Liver (tissue), 8 donors: ENCODE measurements at regions not wholly inside any gene's neighbourhood (a gene's known extent, or its start where the extent isn't known, plus 50 kb on each side); places are given as distances from the start of the nearest gene placed in this dataset.

ENCODE experiments used
- DNase-seq: peaks from one replicate; pipeline ENCODE4 v3.0.0-alpha.2; 2017; ENCODE audit warnings: low spot score
- H3K27ac ChIP-seq, 2 donors: one replicate each; pipeline ENCODE4 v1.7.0; 2013; ENCODE audit warnings: inconsistent platforms in 2 of 2, low read length in 2 of 2, control low read depth in 1 of 2, low read depth in 1 of 2, mild to moderate bottlenecking in 1 of 2
- H3K27me3 ChIP-seq, 4 donors: one replicate each; pipeline versions ENCODE4 v1.6.1 to v1.7.0; 2013; ENCODE audit warnings: low read length in 3 of 4, inconsistent platforms in 1 of 4, mild to moderate bottlenecking in 1 of 4, moderate library complexity in 1 of 4; ENCODE audit not compliant: control insufficient read depth in 4 of 4, insufficient read depth in 4 of 4
- H3K36me3 ChIP-seq, 4 donors: one replicate each; pipeline versions ENCODE4 v1.6.1 to v1.7.0; 2013; ENCODE audit warnings: low read length in 3 of 4, mild to moderate bottlenecking in 3 of 4, low read depth in 1 of 4, moderate library complexity in 1 of 4; ENCODE audit not compliant: control insufficient read depth in 4 of 4, insufficient read depth in 3 of 4
- H3K4me1 ChIP-seq, 4 donors: one replicate each; pipeline versions ENCODE4 v1.6.1 to v1.7.0; 2013; ENCODE audit warnings: low read length in 3 of 4, mild to moderate bottlenecking in 3 of 4, moderate library complexity in 1 of 4; ENCODE audit not compliant: control insufficient read depth in 4 of 4, insufficient read depth in 4 of 4
- H3K4me3 ChIP-seq, 3 donors: one replicate each; pipeline versions ENCODE4 v1.6.1 to v1.7.0; 2013; ENCODE audit warnings: low read length in 3 of 3, control low read depth in 1 of 3, low read depth in 1 of 3, mild to moderate bottlenecking in 1 of 3
- H3K9ac ChIP-seq, 2 donors: one replicate each; pipeline ENCODE4 v1.7.0; 2013; ENCODE audit warnings: low read length in 2 of 2, mild to moderate bottlenecking in 2 of 2, moderate library complexity in 2 of 2, control low read depth in 1 of 2, low read depth in 1 of 2
- H3K9me3 ChIP-seq, 4 donors: one replicate each; pipeline versions ENCODE4 v1.6.1 to v1.7.0; 2013; ENCODE audit warnings: low read length in 3 of 4; ENCODE audit not compliant: control insufficient read depth in 4 of 4
- CTCF ChIP-seq: fragments of 150-350 bp; IDR thresholded peaks from 2 replicates; pipeline ENCODE4 v1.5.1; 2017; ENCODE audit warnings: improper control_type of control experiment, low read depth, low read length; ENCODE audit not compliant: missing input control
- EGR1 ChIP-seq, 2 donors: IDR thresholded peaks; 2 replicates each; pipeline ENCODE4 v1.6.1; 2016 to 2018; ENCODE audit warnings: antibody characterized with exemption in 2 of 2, low read depth in 2 of 2
- FOXA1 ChIP-seq: IDR thresholded peaks from 2 replicates; pipeline ENCODE4 v1.6.1; 2016; ENCODE audit warnings: antibody characterized with exemption
- FOXA2 ChIP-seq: IDR thresholded peaks from 2 replicates; pipeline ENCODE4 v1.6.1; 2016; ENCODE audit warnings: antibody characterized with exemption
- GABPA ChIP-seq, 2 donors: IDR thresholded peaks in 1 of 2; conservative IDR thresholded peaks in 1 of 2; 2 replicates each; pipeline ENCODE4 v1.6.1; 2016; ENCODE audit warnings: antibody characterized with exemption in 2 of 2, mild to moderate bottlenecking in 1 of 2, moderate library complexity in 1 of 2
- HNF4A ChIP-seq, 2 donors: conservative IDR thresholded peaks; 2 replicates each; pipeline ENCODE4 v1.6.1; 2016; ENCODE audit warnings: antibody characterized with exemption in 2 of 2, mild to moderate bottlenecking in 2 of 2
- HNF4G ChIP-seq: IDR thresholded peaks from 2 replicates; pipeline ENCODE4 v1.6.1; 2016; ENCODE audit warnings: antibody characterized with exemption
- JUND ChIP-seq, 2 donors: IDR thresholded peaks; 2 replicates each; pipeline ENCODE4 v1.6.1; 2016; ENCODE audit warnings: antibody characterized with exemption in 2 of 2
- NR2F2 ChIP-seq: IDR thresholded peaks from 2 replicates; pipeline ENCODE4 v1.6.1; 2016; ENCODE audit warnings: antibody characterized with exemption
- RAD21 ChIP-seq, 2 donors: IDR thresholded peaks; 2 replicates each; pipeline ENCODE4 v1.6.1; 2016; ENCODE audit warnings: antibody characterized with exemption in 2 of 2, mild to moderate bottlenecking in 2 of 2
- RXRA ChIP-seq, 2 donors: IDR thresholded peaks; 2 replicates each; pipeline ENCODE4 v1.6.1; 2017 to 2018; ENCODE audit warnings: antibody characterized with exemption in 2 of 2, mild to moderate bottlenecking in 1 of 2
- SP1 ChIP-seq: IDR thresholded peaks from 2 replicates; pipeline ENCODE4 v1.6.1; 2018; ENCODE audit warnings: antibody characterized with exemption, mild to moderate bottlenecking
- TAF1 ChIP-seq: conservative IDR thresholded peaks from 2 replicates; pipeline ENCODE4 v1.6.1; 2016; ENCODE audit warnings: antibody characterized with exemption, mild to moderate bottlenecking
- YY1 ChIP-seq: IDR thresholded peaks from 2 replicates; pipeline ENCODE4 v1.6.1; 2016; ENCODE audit warnings: antibody characterized with exemption, mild to moderate bottlenecking
- WGBS: extraction: QIAGEN DNeasy Blood & Tissue Kit; methylation state at CpG from one replicate; pipeline ENCODE4 v1.1.7; 2013; 5-methylcytosine and 5-hydroxymethylcytosine counted together
- TF ChIP-seq, protein P1 (sequence below): IDR thresholded peaks from 2 replicates; pipeline ENCODE4 v1.6.1; 2016; ENCODE audit warnings: antibody characterized with exemption
- TF ChIP-seq, protein P2 (sequence below): IDR thresholded peaks from 2 replicates; pipeline ENCODE4 v1.6.1; 2016; ENCODE audit warnings: antibody characterized with exemption
- TF ChIP-seq, protein P3 (sequence below): IDR thresholded peaks from 2 replicates; pipeline ENCODE4 v1.6.1; 2016; ENCODE audit warnings: antibody characterized with exemption
- TF ChIP-seq, protein P4 (sequence below): IDR thresholded peaks from 2 replicates; pipeline ENCODE4 v1.6.1; 2016; ENCODE audit warnings: antibody characterized with exemption, mild to moderate bottlenecking
- donor health status: healthy.
- donor health status: healthy.
- donor health status: healthy.
- donor health status: healthy.
- donor health status: healthy.

- no peaks in the 10 kb centered on the region for H3K36me3 ChIP-seq
- H3K4me3 ChIP-seq: no peak overlapping the region
- peaks cover 0 to 1% (median 0%) of the 10 kb centered on the region in 4 donors for H3K9me3 ChIP-seq
- no peak for DNase-seq
- 95% methylated on average over 2 of the region's 2 CpGs for WGBS
- H3K27ac ChIP-seq: no peak overlapping the region
- H3K27me3 ChIP-seq: no peaks in the 10 kb centered on the region
- H3K4me1 ChIP-seq: no peaks in the 10 kb centered on the region
- no peak for TF ChIP-seq YY1
- TF ChIP-seq, protein P1, sequence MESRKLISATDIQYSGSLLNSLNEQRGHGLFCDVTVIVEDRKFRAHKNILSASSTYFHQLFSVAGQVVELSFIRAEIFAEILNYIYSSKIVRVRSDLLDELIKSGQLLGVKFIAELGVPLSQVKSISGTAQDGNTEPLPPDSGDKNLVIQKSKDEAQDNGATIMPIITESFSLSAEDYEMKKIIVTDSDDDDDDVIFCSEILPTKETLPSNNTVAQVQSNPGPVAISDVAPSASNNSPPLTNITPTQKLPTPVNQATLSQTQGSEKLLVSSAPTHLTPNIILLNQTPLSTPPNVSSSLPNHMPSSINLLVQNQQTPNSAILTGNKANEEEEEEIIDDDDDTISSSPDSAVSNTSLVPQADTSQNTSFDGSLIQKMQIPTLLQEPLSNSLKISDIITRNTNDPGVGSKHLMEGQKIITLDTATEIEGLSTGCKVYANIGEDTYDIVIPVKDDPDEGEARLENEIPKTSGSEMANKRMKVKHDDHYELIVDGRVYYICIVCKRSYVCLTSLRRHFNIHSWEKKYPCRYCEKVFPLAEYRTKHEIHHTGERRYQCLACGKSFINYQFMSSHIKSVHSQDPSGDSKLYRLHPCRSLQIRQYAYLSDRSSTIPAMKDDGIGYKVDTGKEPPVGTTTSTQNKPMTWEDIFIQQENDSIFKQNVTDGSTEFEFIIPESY: no peak
- TF ChIP-seq CTCF: no peak
- TF ChIP-seq, protein P2, sequence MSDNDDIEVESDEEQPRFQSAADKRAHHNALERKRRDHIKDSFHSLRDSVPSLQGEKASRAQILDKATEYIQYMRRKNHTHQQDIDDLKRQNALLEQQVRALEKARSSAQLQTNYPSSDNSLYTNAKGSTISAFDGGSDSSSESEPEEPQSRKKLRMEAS: no peak
- TF ChIP-seq TAF1: no peak
- TF ChIP-seq FOXA2: no peak
- TF ChIP-seq HNF4A (conservative IDR thresholded peaks at IDR 0.05): no peak
- TF ChIP-seq EGR1 (IDR thresholded peaks at IDR 0.05; ENCODE audit: low read depth in 2 of 2): no peak
- TF ChIP-seq RAD21 (IDR thresholded peaks at IDR 0.05): no peak
- TF ChIP-seq HNF4G: no peak
- TF ChIP-seq SP1: no peak
- no peak for TF ChIP-seq JUND (IDR thresholded peaks at IDR 0.05)
- no peak for TF ChIP-seq GABPA (IDR thresholded peaks at IDR 0.05 in 1 of 2, conservative IDR thresholded peaks at IDR 0.05 in 1 of 2)
- TF ChIP-seq, protein P3, sequence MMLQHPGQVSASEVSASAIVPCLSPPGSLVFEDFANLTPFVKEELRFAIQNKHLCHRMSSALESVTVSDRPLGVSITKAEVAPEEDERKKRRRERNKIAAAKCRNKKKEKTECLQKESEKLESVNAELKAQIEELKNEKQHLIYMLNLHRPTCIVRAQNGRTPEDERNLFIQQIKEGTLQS: no peak
- TF ChIP-seq NR2F2: no peak
- no peak for TF ChIP-seq RXRA (IDR thresholded peaks at IDR 0.05)
- TF ChIP-seq, protein P4, sequence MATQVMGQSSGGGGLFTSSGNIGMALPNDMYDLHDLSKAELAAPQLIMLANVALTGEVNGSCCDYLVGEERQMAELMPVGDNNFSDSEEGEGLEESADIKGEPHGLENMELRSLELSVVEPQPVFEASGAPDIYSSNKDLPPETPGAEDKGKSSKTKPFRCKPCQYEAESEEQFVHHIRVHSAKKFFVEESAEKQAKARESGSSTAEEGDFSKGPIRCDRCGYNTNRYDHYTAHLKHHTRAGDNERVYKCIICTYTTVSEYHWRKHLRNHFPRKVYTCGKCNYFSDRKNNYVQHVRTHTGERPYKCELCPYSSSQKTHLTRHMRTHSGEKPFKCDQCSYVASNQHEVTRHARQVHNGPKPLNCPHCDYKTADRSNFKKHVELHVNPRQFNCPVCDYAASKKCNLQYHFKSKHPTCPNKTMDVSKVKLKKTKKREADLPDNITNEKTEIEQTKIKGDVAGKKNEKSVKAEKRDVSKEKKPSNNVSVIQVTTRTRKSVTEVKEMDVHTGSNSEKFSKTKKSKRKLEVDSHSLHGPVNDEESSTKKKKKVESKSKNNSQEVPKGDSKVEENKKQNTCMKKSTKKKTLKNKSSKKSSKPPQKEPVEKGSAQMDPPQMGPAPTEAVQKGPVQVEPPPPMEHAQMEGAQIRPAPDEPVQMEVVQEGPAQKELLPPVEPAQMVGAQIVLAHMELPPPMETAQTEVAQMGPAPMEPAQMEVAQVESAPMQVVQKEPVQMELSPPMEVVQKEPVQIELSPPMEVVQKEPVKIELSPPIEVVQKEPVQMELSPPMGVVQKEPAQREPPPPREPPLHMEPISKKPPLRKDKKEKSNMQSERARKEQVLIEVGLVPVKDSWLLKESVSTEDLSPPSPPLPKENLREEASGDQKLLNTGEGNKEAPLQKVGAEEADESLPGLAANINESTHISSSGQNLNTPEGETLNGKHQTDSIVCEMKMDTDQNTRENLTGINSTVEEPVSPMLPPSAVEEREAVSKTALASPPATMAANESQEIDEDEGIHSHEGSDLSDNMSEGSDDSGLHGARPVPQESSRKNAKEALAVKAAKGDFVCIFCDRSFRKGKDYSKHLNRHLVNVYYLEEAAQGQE: no peak
- TF ChIP-seq FOXA1: no peak
- H3K9ac ChIP-seq: no peak overlapping the region
These were observed 466.8 kb downstream of the ARHGEF28 start for GRCh38 chr5:74092766-74093165.

GRCh38 chr5:74085782-74086181, 459.8 kb downstream of the ARHGEF28 start:
- no peaks in the 10 kb centered on the region for H3K4me1 ChIP-seq
- 98% methylated on average over 2 of the region's 2 CpGs for WGBS
- H3K27ac ChIP-seq: no peak overlapping the region
- no peak for DNase-seq
- H3K36me3 ChIP-seq: no peaks in the 10 kb centered on the region
- no peak overlapping the region for H3K9ac ChIP-seq
- H3K27me3 ChIP-seq: no peaks in the 10 kb centered on the region
- no peak overlapping the region for H3K4me3 ChIP-seq
- no peaks in the 10 kb centered on the region for H3K9me3 ChIP-seq
- TF ChIP-seq FOXA2 (no peak), GABPA (IDR thresholded peaks at IDR 0.05 in 1 of 2, conservative IDR thresholded peaks at IDR 0.05 in 1 of 2) (no peak), RAD21 (IDR thresholded peaks at IDR 0.05) (no peak), RXRA (IDR thresholded peaks at IDR 0.05) (no peak), JUND (IDR thresholded peaks at IDR 0.05) (no peak), HNF4A (conservative IDR thresholded peaks at IDR 0.05) (no peak), YY1 (no peak), TAF1 (no peak), FOXA1 (no peak), HNF4G (no peak), SP1 (no peak)
- TF ChIP-seq, protein P1: no peak
- TF ChIP-seq, protein P3: no peak
- TF ChIP-seq, protein P4: no peak
